ENCODE measurements at regions not wholly inside any gene's neighbourhood (a gene's known extent, or its start where the extent isn't known, plus 50 kb on each side); places are given as distances from the start of the nearest gene placed in this dataset.

- DNase-seq = no peak
Measured at GRCh38 chr9:3161912-3162311, 318.0 kb upstream of the PUM3 start.

GRCh38 chr9:3157011-3157410 is 313.1 kb upstream of the PUM3 start:
- no peak for DNase-seq

GRCh38 chr9:3151672-3152576 is 308.0 kb upstream of the PUM3 start:
- no peak for DNase-seq

GRCh38 chr9:3150074-3150473 is 306.2 kb upstream of the PUM3 start:
- no peak for DNase-seq

- no peak for DNase-seq
Measured at GRCh38 chr9:3138231-3139229, 294.6 kb upstream of the PUM3 start.

- DNase-seq = peak; percentile 18
Measured at GRCh38 chr9:3137347-3137695, 293.4 kb upstream of the PUM3 start.

GRCh38 chr9:3136686-3137346 is 292.9 kb upstream of the PUM3 start:
- peak; percentile 46 for DNase-seq

- DNase-seq = no peak
Measured at GRCh38 chr9:3136230-3136629, 292.3 kb upstream of the PUM3 start.

GRCh38 chr9:3127564-3127963 is 283.7 kb upstream of the PUM3 start:
- DNase-seq = no peak

- DNase-seq = peak; percentile 53
Measured at GRCh38 chr9:3125602-3126405, 281.9 kb upstream of the PUM3 start.

GRCh38 chr9:3124001-3124400 is 280.1 kb upstream of the PUM3 start:
- no peak for DNase-seq

GRCh38 chr9:3118081-3118480 is 274.2 kb upstream of the PUM3 start:
- DNase-seq = no peak

GRCh38 chr9:3099646-3100045 is 255.8 kb upstream of the PUM3 start:
- DNase-seq = no peak

GRCh38 chr9:3088219-3088618 is 244.3 kb upstream of the PUM3 start:
- DNase-seq = no peak

GRCh38 chr9:3087697-3088096 is 243.8 kb upstream of the PUM3 start:
- no peak for DNase-seq

GRCh38 chr9:3080951-3081350 is 237.1 kb upstream of the PUM3 start:
- DNase-seq = no peak

- DNase-seq = peak; percentile 37
Measured at GRCh38 chr9:3074247-3074646, 230.4 kb upstream of the PUM3 start.

- DNase-seq = no peak
Measured at GRCh38 chr9:3066591-3066990, 222.7 kb upstream of the PUM3 start.

GRCh38 chr9:3059781-3060468 is 216.0 kb upstream of the PUM3 start:
- no peak for DNase-seq

- no peak for DNase-seq
Measured at GRCh38 chr9:3058409-3058808, 214.5 kb upstream of the PUM3 start.

- DNase-seq = no peak
Measured at GRCh38 chr9:3054017-3054586, 210.2 kb upstream of the PUM3 start.
